ENCODE measurements at regions not wholly inside any gene's neighbourhood (a gene's known extent, or its start where the extent isn't known, plus 50 kb on each side); places are given as distances from the start of the nearest gene placed in this dataset.

- no peak for TF ChIP-seq POU6F1 (CRISPR knock-in tag; IDR thresholded peaks at IDR 0.05; ENCODE audit: borderline replicate concordance, low read depth)
- no peak for TF ChIP-seq TSHZ2 (CRISPR knock-in tag; IDR thresholded peaks at IDR 0.05)
Observed at GRCh38 chr2:175478096-175478768, 296.7 kb upstream of the ATP5MC3 start (continued).

- TF ChIP-seq ARNTL (CRISPR knock-in tag; IDR thresholded peaks at IDR 0.05; ENCODE audit: borderline replicate concordance, low read depth) (no peak), ZNF8 (CRISPR knock-in tag; IDR thresholded peaks at IDR 0.05) (no peak), TOX (CRISPR knock-in tag; IDR thresholded peaks at IDR 0.05; ENCODE audit: borderline replicate concordance) (no peak), CSRNP3 (CRISPR knock-in tag; IDR thresholded peaks at IDR 0.05) (no peak), TCF4 (CRISPR knock-in tag; IDR thresholded peaks at IDR 0.05; ENCODE audit: borderline replicate concordance) (no peak), BACH2 (CRISPR knock-in tag; IDR thresholded peaks at IDR 0.05; ENCODE audit: borderline replicate concordance) (no peak), SNAI2 (CRISPR knock-in tag; IDR thresholded peaks at IDR 0.05) (no peak), PPARA (CRISPR knock-in tag; IDR thresholded peaks at IDR 0.05; ENCODE audit: borderline replicate concordance) (no peak), CSDC2 (CRISPR knock-in tag; IDR thresholded peaks at IDR 0.05) (no peak), ZNF70 (CRISPR knock-in tag; IDR thresholded peaks at IDR 0.05) (no peak), POU6F1 (CRISPR knock-in tag; IDR thresholded peaks at IDR 0.05; ENCODE audit: borderline replicate concordance, low read depth) (no peak), GLIS3 (CRISPR knock-in tag; IDR thresholded peaks at IDR 0.05) (no peak), CREB5 (CRISPR knock-in tag; IDR thresholded peaks at IDR 0.05; ENCODE audit: low read depth) (no peak), OSR1 (CRISPR knock-in tag; IDR thresholded peaks at IDR 0.05) (no peak), ZC3H10 (CRISPR knock-in tag; IDR thresholded peaks at IDR 0.05) (no peak), RARB (CRISPR knock-in tag; IDR thresholded peaks at IDR 0.05) (no peak), ISL1 (CRISPR knock-in tag; IDR thresholded peaks at IDR 0.05) (no peak)
- ATAC-seq = no peak
Observed at GRCh38 chr2:175476948-175477347, 295.4 kb upstream of the ATP5MC3 start.

- ATAC-seq = no peak
- TF ChIP-seq CSDC2 (CRISPR knock-in tag; IDR thresholded peaks at IDR 0.05) (no peak), CSRNP3 (CRISPR knock-in tag; IDR thresholded peaks at IDR 0.05) (no peak), TOX (CRISPR knock-in tag; IDR thresholded peaks at IDR 0.05; ENCODE audit: borderline replicate concordance) (no peak), TSHZ2 (CRISPR knock-in tag; IDR thresholded peaks at IDR 0.05) (no peak), SNAI2 (CRISPR knock-in tag; IDR thresholded peaks at IDR 0.05) (no peak), PATZ1 (CRISPR knock-in tag; IDR thresholded peaks at IDR 0.05; ENCODE audit: borderline replicate concordance) (no peak), PPARA (CRISPR knock-in tag; IDR thresholded peaks at IDR 0.05; ENCODE audit: borderline replicate concordance) (no peak), CREB5 (CRISPR knock-in tag; IDR thresholded peaks at IDR 0.05; ENCODE audit: low read depth) (no peak)
Observed at GRCh38 chr2:175476374-175476773, 294.9 kb upstream of the ATP5MC3 start.
